ENCODE measurements at regions not wholly inside any gene's neighbourhood (a gene's known extent, or its start where the extent isn't known, plus 50 kb on each side); places are given as distances from the start of the nearest gene placed in this dataset.
A peak's percentile ranks its signal among the peaks of the same experiment; 100 is the strongest.
"Not testable (repeated sequence)": the region's sequence is repeated elsewhere in the genome, so short reads cannot be mapped to it uniquely, and the experiment has no call there.

DNA sequence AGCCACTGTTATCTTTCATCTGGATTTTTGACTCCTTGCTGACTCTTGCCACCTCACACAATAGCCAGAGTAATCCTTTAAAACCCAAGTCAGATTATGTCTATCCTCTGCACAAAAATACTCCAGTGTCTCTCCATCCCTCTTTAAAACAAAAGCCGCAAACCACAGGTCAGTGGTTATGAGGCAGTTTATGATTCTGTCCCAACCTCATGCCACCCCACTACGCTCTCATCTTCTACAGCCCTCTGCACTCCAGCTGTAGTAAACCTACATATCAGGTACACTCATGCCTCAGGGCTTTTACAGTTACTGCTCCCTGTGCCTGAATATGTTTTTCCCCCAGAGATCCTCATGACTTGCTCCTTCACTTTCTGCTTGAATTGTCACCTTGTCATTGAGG, 113.6 kb downstream of the PRR15 start:
- H2AFZ ChIP-seq (ENCODE audit: control insufficient read depth, low read depth, low read length); RAD21 ChIA-PET (ENCODE audit: unreplicated experiment); SMC1A ChIA-PET (ENCODE audit: uncharacterized antibody, unreplicated experiment); DNase-seq (ENCODE audit: low read depth, low spot score); H3K79me2 ChIP-seq (ENCODE audit: control insufficient read depth, insufficient read depth, low read length); H3K4me3 ChIP-seq; H3K9me3 ChIP-seq (replicated peaks; ENCODE audit: control insufficient read depth, insufficient read depth, low read length); H3K9ac ChIP-seq (ENCODE audit: control insufficient read depth, insufficient read depth, low read length); H3K4me2 ChIP-seq (ENCODE audit: control insufficient read depth, insufficient read depth); POLR2A ChIA-PET; H3K36me3 ChIP-seq (ENCODE audit: control insufficient read depth in 2 of 2, insufficient read depth in 2 of 2, low read length in 1 of 2); in situ Hi-C loops (cut with MboI); H4K20me1 ChIP-seq (ENCODE audit: control insufficient read depth, insufficient read depth); intact Hi-C loops (cut with micrococcal nuclease; ENCODE audit: unreplicated experiment); FAIRE-seq; H3K4me1 ChIP-seq (ENCODE audit: control insufficient read depth, insufficient read depth, low read length); BruUV-seq (replicated peaks); ATAC-seq; CTCF ChIA-PET; H3K27ac ChIP-seq (ENCODE audit: control insufficient read depth, insufficient read depth); H3K27me3 ChIP-seq (replicated peaks in 1 of 2; ENCODE audit: control insufficient read depth in 2 of 2, insufficient read depth in 2 of 2, low read length in 1 of 2): not testable (repeated sequence)
- WGBS (ENCODE audit: insufficient coverage, insufficient replicate concordance, low lambda C conversion rate, missing lambda C conversion rate): 92% methylated on average over 2 of the region's 2 CpGs

DNA sequence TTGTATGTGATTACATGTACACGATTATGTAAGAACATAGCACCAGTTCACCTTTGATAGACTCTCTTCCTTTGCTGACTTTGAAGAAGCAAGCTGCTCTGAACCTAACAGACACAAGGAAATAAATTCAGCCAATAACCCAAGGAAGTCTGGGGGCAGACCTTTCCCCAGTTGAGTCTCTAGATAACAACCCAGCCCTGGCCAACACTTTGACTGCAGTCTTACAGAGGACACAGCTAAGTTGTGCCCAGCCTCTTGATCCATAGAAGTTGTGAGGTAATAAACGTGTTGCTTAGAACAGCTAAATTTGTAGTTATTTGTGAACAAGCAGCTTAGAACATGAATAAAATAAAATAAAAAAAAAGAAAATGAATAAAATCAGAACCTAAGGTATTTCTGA, 116.3 kb downstream of the PRR15 start:
- H2AFZ ChIP-seq (ENCODE audit: control insufficient read depth, low read depth, low read length); FAIRE-seq; in situ Hi-C loops (cut with MboI); CTCF ChIA-PET; SMC1A ChIA-PET (ENCODE audit: uncharacterized antibody, unreplicated experiment); H3K4me3 ChIP-seq; H3K9me3 ChIP-seq (replicated peaks; ENCODE audit: control insufficient read depth, insufficient read depth, low read length); H4K20me1 ChIP-seq (ENCODE audit: control insufficient read depth, insufficient read depth); H3K27me3 ChIP-seq (replicated peaks in 1 of 2; ENCODE audit: control insufficient read depth in 2 of 2, insufficient read depth in 2 of 2, low read length in 1 of 2); H3K9ac ChIP-seq (ENCODE audit: control insufficient read depth, insufficient read depth, low read length); BruUV-seq (replicated peaks); POLR2A ChIA-PET; H3K4me1 ChIP-seq (ENCODE audit: control insufficient read depth, insufficient read depth, low read length); H3K4me2 ChIP-seq (ENCODE audit: control insufficient read depth, insufficient read depth); ATAC-seq; intact Hi-C loops (cut with micrococcal nuclease; ENCODE audit: unreplicated experiment); H3K27ac ChIP-seq (ENCODE audit: control insufficient read depth, insufficient read depth); RAD21 ChIA-PET (ENCODE audit: unreplicated experiment); DNase-seq (ENCODE audit: low read depth, low spot score); H3K79me2 ChIP-seq (ENCODE audit: control insufficient read depth, insufficient read depth, low read length); H3K36me3 ChIP-seq (ENCODE audit: control insufficient read depth in 2 of 2, insufficient read depth in 2 of 2, low read length in 1 of 2): not testable (repeated sequence)
- 0% methylated on average over 2 of the region's 2 CpGs for WGBS (ENCODE audit: insufficient coverage, insufficient replicate concordance, low lambda C conversion rate, missing lambda C conversion rate)

DNA sequence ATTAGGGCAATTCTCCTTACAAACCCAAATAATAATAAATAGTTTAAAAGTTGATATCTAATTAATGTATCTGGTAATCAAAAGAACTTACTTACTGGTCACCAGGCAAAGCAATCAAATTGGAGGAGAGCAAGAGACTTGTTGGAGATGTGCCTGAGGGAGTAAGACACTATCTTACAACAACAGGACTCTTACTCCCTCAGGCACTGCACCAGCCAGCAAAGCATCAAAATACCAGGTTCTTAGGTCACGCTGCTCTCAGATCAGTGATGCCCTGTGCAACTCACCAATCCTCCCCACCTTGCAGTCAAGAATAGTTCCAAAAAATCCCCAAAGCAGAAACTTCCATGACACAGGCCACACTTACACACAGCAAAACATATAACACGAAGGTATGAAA, 117.0 kb downstream of the PRR15 start:
- BruUV-seq (replicated peaks); H3K9ac ChIP-seq (ENCODE audit: control insufficient read depth, insufficient read depth, low read length); H3K36me3 ChIP-seq (ENCODE audit: control insufficient read depth in 2 of 2, insufficient read depth in 2 of 2, low read length in 1 of 2); intact Hi-C loops (cut with micrococcal nuclease; ENCODE audit: unreplicated experiment); H3K27ac ChIP-seq (ENCODE audit: control insufficient read depth, insufficient read depth); H3K4me3 ChIP-seq; H3K4me2 ChIP-seq (ENCODE audit: control insufficient read depth, insufficient read depth); H4K20me1 ChIP-seq (ENCODE audit: control insufficient read depth, insufficient read depth); H2AFZ ChIP-seq (ENCODE audit: control insufficient read depth, low read depth, low read length); FAIRE-seq; DNase-seq (ENCODE audit: low read depth, low spot score); RAD21 ChIA-PET (ENCODE audit: unreplicated experiment); H3K9me3 ChIP-seq (replicated peaks; ENCODE audit: control insufficient read depth, insufficient read depth, low read length); H3K79me2 ChIP-seq (ENCODE audit: control insufficient read depth, insufficient read depth, low read length); H3K27me3 ChIP-seq (replicated peaks in 1 of 2; ENCODE audit: control insufficient read depth in 2 of 2, insufficient read depth in 2 of 2, low read length in 1 of 2); ATAC-seq; POLR2A ChIA-PET; SMC1A ChIA-PET (ENCODE audit: uncharacterized antibody, unreplicated experiment); in situ Hi-C loops (cut with MboI); CTCF ChIA-PET; H3K4me1 ChIP-seq (ENCODE audit: control insufficient read depth, insufficient read depth, low read length): not testable (repeated sequence)
- 39% methylated on average over 2 of the region's 2 CpGs for WGBS (ENCODE audit: insufficient coverage, insufficient replicate concordance, low lambda C conversion rate, missing lambda C conversion rate)

DNA sequence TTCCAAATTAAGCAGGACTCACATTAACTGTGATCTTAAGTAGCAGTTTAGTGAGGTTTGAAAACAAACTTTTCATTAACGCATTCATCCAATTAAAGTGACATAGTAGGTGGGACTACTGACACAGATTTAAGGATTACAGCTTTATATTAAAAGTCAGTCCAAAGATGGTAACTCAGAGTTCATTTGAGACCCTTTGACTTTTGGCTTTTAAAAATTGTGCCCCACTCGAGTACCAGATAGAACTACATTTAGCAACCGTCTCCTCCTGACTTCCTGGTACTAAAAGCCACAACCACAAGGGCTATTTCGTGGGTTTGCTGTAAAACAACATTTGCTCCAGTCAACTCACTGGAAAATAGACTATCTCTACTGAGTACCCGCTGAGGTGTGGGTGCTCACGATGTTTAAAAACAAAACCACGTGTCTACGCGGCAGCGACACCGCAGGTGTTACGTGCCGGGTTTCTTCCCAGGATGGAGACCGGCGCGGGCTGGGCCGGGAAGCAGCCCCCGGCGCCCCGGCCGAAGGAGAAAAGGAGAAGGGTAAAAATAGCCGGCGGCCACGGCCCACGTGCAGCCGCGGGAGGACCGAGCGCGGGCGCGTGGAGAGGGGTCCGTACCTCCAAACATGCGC, 120.6 kb downstream of the PRR15 start:
- H3K27me3 ChIP-seq (replicated peaks in 1 of 2; ENCODE audit: control insufficient read depth in 2 of 2, insufficient read depth in 2 of 2, low read length in 1 of 2); H3K4me1 ChIP-seq (ENCODE audit: control insufficient read depth, insufficient read depth, low read length); POLR2A ChIA-PET; CTCF ChIA-PET; H3K27ac ChIP-seq (ENCODE audit: control insufficient read depth, insufficient read depth); in situ Hi-C loops (cut with MboI); BruUV-seq (replicated peaks); H4K20me1 ChIP-seq (ENCODE audit: control insufficient read depth, insufficient read depth); FAIRE-seq; intact Hi-C loops (cut with micrococcal nuclease; ENCODE audit: unreplicated experiment); H3K36me3 ChIP-seq (ENCODE audit: control insufficient read depth in 2 of 2, insufficient read depth in 2 of 2, low read length in 1 of 2); H2AFZ ChIP-seq (ENCODE audit: control insufficient read depth, low read depth, low read length); H3K79me2 ChIP-seq (ENCODE audit: control insufficient read depth, insufficient read depth, low read length); DNase-seq (ENCODE audit: low read depth, low spot score); SMC1A ChIA-PET (ENCODE audit: uncharacterized antibody, unreplicated experiment); H3K9me3 ChIP-seq (replicated peaks; ENCODE audit: control insufficient read depth, insufficient read depth, low read length); H3K9ac ChIP-seq (ENCODE audit: control insufficient read depth, insufficient read depth, low read length): not testable (repeated sequence)
- WGBS (ENCODE audit: insufficient coverage, insufficient replicate concordance, low lambda C conversion rate, missing lambda C conversion rate): 0% methylated on average over 12 of the region's 34 CpGs
- peak overlapping the region; percentile 47; the same call in 1 of the 2 replicates for H3K4me3 ChIP-seq
- ATAC-seq: peak; percentile 59
- RAD21 ChIA-PET (ENCODE audit: unreplicated experiment): interaction anchor here (0.6 kb wide), 1 partner anchor 112 kb away, joined by 3 read pairs; no protein-coding TSS in a partner anchor
- H3K4me2 ChIP-seq (ENCODE audit: control insufficient read depth, insufficient read depth): peak overlapping the region; percentile 74

All from GM12878 (cell line).